ENCODE measurements at regions not wholly inside any gene's neighbourhood (a gene's known extent, or its start where the extent isn't known, plus 50 kb on each side); places are given as distances from the start of the nearest gene placed in this dataset.

- TF ChIP-seq POLR2A (IDR thresholded peaks at IDR 0.05) = no peak
- no peak for TF ChIP-seq CTCF (IDR thresholded peaks at IDR 0.05)
Measured at GRCh38 chr4:111450867-111451266, 694.4 kb upstream of the FAM241A start.
